KMS-11 (cell line): ENCODE measurements at regions not wholly inside any gene's neighbourhood (a gene's known extent, or its start where the extent isn't known, plus 50 kb on each side); places are given as distances from the start of the nearest gene placed in this dataset.
"Not testable (repeated sequence)": the region's sequence is repeated elsewhere in the genome, so short reads cannot be mapped to it uniquely, and the experiment has no call there.

Experiments used
- H2AFZ ChIP-seq: fragments of 200-600 bp; sonication (generic); 2 replicates; pipeline ENCODE4 v1.6.1; 2016; ENCODE audit warnings: antibody characterized with exemption, mixed run types, low read depth
- H3K27ac ChIP-seq: fragments of 200-600 bp; sonication (generic); 2 replicates; pipeline ENCODE4 v1.6.1; 2016; ENCODE audit warnings: mild to moderate bottlenecking, mixed run types
- H3K27me3 ChIP-seq: fragments of 200-600 bp; sonication (generic); 2 replicates; pipeline ENCODE4 v1.6.1; 2017; ENCODE audit warnings: mild to moderate bottlenecking, low read depth, mixed run types, moderate library complexity; ENCODE audit not compliant: insufficient read depth
- H3K36me3 ChIP-seq: fragments of 200-600 bp; sonication (generic); 2 replicates; pipeline ENCODE4 v1.6.1; 2017; ENCODE audit warnings: mild to moderate bottlenecking, mixed run types; ENCODE audit not compliant: insufficient read depth
- H3K4me1 ChIP-seq: fragments of 200-600 bp; sonication (generic); 2 replicates; pipeline ENCODE4 v1.6.1; 2016; ENCODE audit warnings: mild to moderate bottlenecking, low read depth, mixed run types; ENCODE audit not compliant: poor library complexity, severe bottlenecking
- H3K4me2 ChIP-seq: fragments of 200-600 bp; sonication (generic); 2 replicates; pipeline ENCODE4 v1.7.0; 2016; ENCODE audit warnings: mild to moderate bottlenecking, mixed run types
- H3K4me3 ChIP-seq: fragments of 200-600 bp; sonication (generic); IDR thresholded peaks from 2 replicates; pipeline ENCODE4 v1.6.1; 2017; ENCODE audit warnings: low read depth, low read length, mixed read lengths; ENCODE audit not compliant: insufficient read depth
- H3K79me2 ChIP-seq: fragments of 200-600 bp; sonication (generic); 2 replicates; pipeline ENCODE4 v1.6.1; 2016; ENCODE audit warnings: low read depth, mixed run types; ENCODE audit not compliant: insufficient read depth
- H3K9ac ChIP-seq: fragments of 200-600 bp; sonication (generic); 2 replicates; pipeline ENCODE4 v1.6.1; 2016; ENCODE audit warnings: mild to moderate bottlenecking, mixed run types
- H4K20me1 ChIP-seq: fragments of 200-600 bp; sonication (generic); 2 replicates; pipeline ENCODE4 v1.6.1; 2016; ENCODE audit warnings: mild to moderate bottlenecking, mixed run types; ENCODE audit not compliant: insufficient read depth
- CTCF ChIP-seq: fragments of 200-600 bp; sonication (generic); conservative IDR thresholded peaks from 2 replicates; pipeline ENCODE4 v1.6.1; 2017; ENCODE audit warnings: low read depth, mild to moderate bottlenecking, antibody characterized with exemption, low read length, moderate library complexity, mixed read lengths

- H3K4me1 ChIP-seq, result no peaks in the 10 kb centered on the region
- H3K79me2 ChIP-seq, result no peaks in the 10 kb centered on the region
- no peak overlapping the region for H3K9ac ChIP-seq
- H3K27me3 ChIP-seq, result no peaks in the 10 kb centered on the region
- no peak overlapping the region for H3K27ac ChIP-seq
- no peak for TF ChIP-seq CTCF
- H4K20me1 ChIP-seq, result no peaks in the 10 kb centered on the region
- H3K4me2 ChIP-seq, result no peak overlapping the region
- H3K36me3 ChIP-seq, result no peaks in the 10 kb centered on the region
- no peak overlapping the region for H3K4me3 ChIP-seq
- no peak overlapping the region for H2AFZ ChIP-seq
Measured at GRCh38 chr22:19598054-19598855, 74.0 kb upstream of the CLDN5 start.

GRCh38 chr22:19599004-19599403 lies 74.8 kb upstream of the CLDN5 start:
- H3K4me1 ChIP-seq, result no peaks in the 10 kb centered on the region
- H3K4me2 ChIP-seq, result no peak overlapping the region
- no peak overlapping the region for H3K27ac ChIP-seq

GRCh38 chr22:19599626-19600243 lies 75.5 kb upstream of the CLDN5 start:
- no peaks in the 10 kb centered on the region for H3K36me3 ChIP-seq
- no peaks in the 10 kb centered on the region for H3K4me1 ChIP-seq
- no peak overlapping the region for H2AFZ ChIP-seq
- H3K27me3 ChIP-seq, result no peaks in the 10 kb centered on the region
- no peak for TF ChIP-seq CTCF
- H3K4me3 ChIP-seq, result no peak overlapping the region
- H3K27ac ChIP-seq, result no peak overlapping the region
- H3K4me2 ChIP-seq, result no peak overlapping the region
- no peaks in the 10 kb centered on the region for H4K20me1 ChIP-seq
- no peaks in the 10 kb centered on the region for H3K79me2 ChIP-seq
- no peak overlapping the region for H3K9ac ChIP-seq

More at GRCh38 chr22:19599004-19599403, 74.8 kb upstream of the CLDN5 start:
- H3K27me3 ChIP-seq, result no peaks in the 10 kb centered on the region
- H3K4me3 ChIP-seq, result no peak overlapping the region
- no peak for TF ChIP-seq CTCF
- no peaks in the 10 kb centered on the region for H3K36me3 ChIP-seq
- no peak overlapping the region for H3K9ac ChIP-seq
- H3K79me2 ChIP-seq, result no peaks in the 10 kb centered on the region
- H4K20me1 ChIP-seq, result no peaks in the 10 kb centered on the region
- no peak overlapping the region for H2AFZ ChIP-seq

GRCh38 chr22:19603346-19603745 lies 79.1 kb upstream of the CLDN5 start:
- H3K4me1 ChIP-seq, H3K36me3 ChIP-seq, H3K4me3 ChIP-seq, H3K4me2 ChIP-seq, H3K79me2 ChIP-seq, H3K27ac ChIP-seq, H4K20me1 ChIP-seq, H2AFZ ChIP-seq, H3K27me3 ChIP-seq, H3K9ac ChIP-seq: not testable (repeated sequence)

- no peak overlapping the region for H3K27ac ChIP-seq
- H3K27me3 ChIP-seq, result no peaks in the 10 kb centered on the region
- H3K9ac ChIP-seq, result no peak overlapping the region
- H3K4me2 ChIP-seq, result no peak overlapping the region
- H4K20me1 ChIP-seq, result no peaks in the 10 kb centered on the region
- H3K4me1 ChIP-seq, result no peaks in the 10 kb centered on the region
- no peak overlapping the region for H2AFZ ChIP-seq
- no peak overlapping the region for H3K4me3 ChIP-seq
- H3K36me3 ChIP-seq, result no peaks in the 10 kb centered on the region
- H3K79me2 ChIP-seq, result no peaks in the 10 kb centered on the region
- TF ChIP-seq CTCF, result no peak
Measured at GRCh38 chr22:19603767-19604166, 79.6 kb upstream of the CLDN5 start.
